Activated CD4-positive, CD25-positive, alpha-beta regulatory T cell treated with anti-CD3 and anti-CD28 coated beads, Interleukin-2, amount 50 U/mL, for 72 hours (primary cell): ENCODE measurements at regions not wholly inside any gene's neighbourhood (a gene's known extent, or its start where the extent isn't known, plus 50 kb on each side); places are given as distances from the start of the nearest gene placed in this dataset.
"Not testable (repeated sequence)": the region's sequence is repeated elsewhere in the genome, so short reads cannot be mapped to it uniquely, and the experiment has no call there.

Source experiments
- DNase-seq: peaks from one replicate; pipeline ENCODE4 v3.0.0; 2021

DNA sequence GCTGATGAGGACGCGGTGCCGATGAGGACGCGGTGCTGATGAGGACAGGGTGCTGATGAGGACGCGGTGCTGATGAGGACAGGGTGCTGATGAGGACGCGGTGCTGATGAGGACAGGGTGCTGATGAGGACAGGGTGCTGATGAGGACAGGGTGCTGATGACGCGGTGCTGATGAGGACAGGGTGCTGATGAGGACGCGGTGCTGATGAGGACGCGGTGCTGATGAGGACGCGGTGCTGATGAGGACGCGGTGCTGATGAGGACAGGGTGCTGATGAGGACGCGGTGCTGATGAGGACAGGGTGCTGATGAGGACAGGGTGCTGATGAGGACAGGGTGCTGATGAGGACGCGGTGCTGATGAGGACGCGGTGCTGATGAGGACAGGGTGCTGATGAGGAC, 399.3 kb downstream of the SMOC2 start:
- not testable (repeated sequence) for DNase-seq

DNA sequence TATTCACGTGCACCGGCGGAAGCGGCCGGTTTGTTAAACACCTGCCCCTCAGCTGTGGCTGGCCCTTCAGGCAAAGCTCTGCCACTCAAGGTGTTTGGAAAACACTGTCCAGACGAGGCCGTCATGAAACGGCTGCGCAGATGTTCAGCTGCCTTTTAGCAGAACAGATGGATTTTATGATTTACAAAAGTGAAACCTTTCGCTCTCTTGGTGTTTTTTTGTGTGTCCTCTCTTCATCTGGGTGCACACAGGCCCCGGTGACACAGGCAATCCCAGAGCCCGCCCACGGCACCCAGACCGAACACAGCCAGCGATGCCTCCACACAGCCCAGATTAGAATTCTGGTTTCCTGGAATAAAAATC, 397.0 kb downstream of the SMOC2 start:
- DNase-seq = no peak

GRCh38 chr6:168837254-168838036, 396.5 kb downstream of the SMOC2 start:
- no peak for DNase-seq

DNA sequence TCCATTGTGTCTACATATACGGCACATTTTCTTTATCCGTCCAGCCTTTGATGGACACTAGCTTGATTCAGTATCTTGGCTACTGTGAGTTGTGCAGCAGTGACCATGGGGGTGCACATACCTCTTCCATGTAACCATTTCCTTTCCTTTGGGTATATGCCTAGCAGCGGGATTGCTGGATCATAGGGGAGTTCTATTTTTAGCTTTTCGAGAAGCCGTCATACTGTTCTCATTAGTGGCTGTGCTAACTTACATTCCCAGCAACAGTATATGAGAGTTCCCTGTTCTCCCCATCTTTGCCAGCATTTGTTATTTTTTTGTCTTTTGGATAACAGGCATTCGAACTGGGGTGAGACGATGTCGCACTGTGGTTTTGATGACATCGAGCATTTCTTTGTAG, 395.0 kb downstream of the SMOC2 start:
- no peak for DNase-seq

GRCh38 chr6:168834801-168835200, 393.8 kb downstream of the SMOC2 start:
- DNase-seq = no peak

DNA sequence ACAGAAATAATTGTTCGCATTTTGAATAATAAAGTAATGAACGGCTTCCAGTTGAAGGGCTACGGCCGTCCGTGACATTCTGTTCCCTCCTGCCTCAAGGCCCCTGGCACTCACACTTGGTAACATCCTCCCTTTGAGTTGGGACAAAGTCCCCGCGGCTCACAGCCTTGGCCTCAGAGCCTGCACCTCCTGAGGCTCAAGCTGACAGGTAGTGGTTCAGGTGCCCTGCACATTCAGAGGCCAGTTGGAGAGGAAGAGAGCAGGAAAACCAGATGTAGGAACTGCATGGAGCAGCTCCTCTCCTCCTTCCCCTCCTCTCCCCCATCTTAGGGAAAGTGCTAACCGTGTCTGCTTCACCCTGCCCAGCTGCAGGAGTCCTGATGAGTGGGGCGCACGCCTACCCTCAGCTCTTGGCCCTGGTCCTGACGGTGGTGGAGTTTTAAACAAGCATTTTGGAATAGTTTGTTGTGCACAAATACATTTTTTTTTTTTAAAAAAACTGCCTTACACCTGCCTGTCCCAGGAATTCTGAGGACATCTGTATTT, 393.1 kb downstream of the SMOC2 start:
- no peak for DNase-seq

- DNase-seq = no peak
Measured at GRCh38 chr6:168828800-168829199, 387.8 kb downstream of the SMOC2 start.

- no peak for DNase-seq
Measured at GRCh38 chr6:168828035-168828434, 387.1 kb downstream of the SMOC2 start.

- no peak for DNase-seq
Measured at GRCh38 chr6:168827586-168827871, 386.5 kb downstream of the SMOC2 start.

DNA sequence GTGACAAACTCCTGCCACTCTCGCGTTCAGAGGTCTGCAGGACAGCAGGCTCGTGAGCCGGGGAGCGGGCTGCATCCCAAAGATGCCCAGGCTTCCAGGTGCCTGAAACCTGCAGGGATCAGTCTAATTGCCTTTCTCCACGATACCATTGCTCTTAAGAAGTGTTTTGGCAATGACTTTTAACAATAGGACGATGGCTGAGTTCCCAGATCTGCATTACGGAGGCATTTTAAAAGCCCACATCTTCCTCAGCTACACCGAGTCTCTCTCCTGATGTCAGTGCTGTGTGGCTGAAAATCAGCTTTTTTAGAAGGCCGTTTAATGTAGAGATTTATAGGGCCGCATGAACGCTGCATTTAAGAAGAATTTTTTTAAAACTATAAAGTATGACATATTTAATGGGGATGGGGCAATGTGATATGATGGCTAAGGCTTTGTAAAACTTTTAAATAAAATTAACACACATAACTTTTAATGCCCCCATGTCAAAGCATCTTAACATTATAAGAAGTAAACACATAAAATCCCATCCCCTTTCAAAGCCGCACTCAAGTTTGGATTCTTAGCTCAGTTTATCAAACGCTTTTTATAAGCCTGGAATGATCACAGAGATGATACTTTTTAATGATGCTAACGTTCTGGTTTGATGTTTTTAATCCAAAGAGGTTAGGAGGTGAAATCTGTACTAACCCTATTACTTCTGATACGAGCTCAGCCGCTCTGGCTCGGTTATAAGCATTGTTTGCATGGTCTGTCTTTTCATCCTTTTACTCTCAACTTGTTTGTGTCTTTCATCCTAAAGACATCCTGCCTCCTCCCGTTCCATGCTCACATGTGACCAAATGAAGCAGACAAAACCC, 386.0 kb downstream of the SMOC2 start:
- DNase-seq = no peak

GRCh38 chr6:168826078-168826390, 385.1 kb downstream of the SMOC2 start:
- no peak for DNase-seq

- no peak for DNase-seq
Measured at GRCh38 chr6:168825226-168826077, 384.5 kb downstream of the SMOC2 start.

DNA sequence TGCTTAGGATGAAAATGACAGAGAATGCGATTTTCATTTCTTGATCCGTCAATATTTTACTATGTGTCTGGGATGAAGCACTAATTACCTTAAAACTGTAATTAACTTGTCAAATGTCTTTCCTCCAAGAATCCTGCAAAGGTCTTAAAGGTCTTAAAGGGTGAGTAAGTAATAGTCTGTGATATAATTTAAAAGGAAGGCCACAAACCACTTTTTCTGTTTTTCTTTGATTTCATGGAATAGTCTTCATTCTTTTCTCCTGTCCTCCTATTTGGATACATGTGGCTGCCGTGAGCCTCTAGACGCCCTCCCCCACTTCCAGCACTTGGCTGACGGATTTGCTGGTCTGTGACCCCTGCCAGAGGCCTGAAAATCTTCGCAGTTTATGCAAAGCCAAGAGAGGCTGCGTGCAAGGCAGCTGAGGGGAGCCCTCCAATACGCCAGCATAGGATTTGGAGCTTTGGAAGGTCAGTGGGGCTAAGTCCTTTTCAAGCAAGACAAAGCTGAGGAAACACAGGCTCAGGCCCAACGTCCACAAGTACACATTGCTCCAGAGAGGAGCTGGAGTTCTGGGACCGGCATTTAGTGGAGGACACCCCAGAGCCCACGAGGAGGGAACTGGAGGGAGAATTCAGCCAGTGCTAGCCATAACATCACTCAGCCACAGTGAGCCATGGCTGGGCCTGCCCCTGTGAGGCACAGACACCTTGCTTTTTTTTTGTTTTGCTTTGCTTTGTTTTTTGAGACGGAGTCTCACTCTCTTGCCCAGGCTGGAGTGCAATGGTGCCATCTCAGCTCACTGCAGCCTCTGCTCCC, 382.6 kb downstream of the SMOC2 start:
- no peak for DNase-seq

DNA sequence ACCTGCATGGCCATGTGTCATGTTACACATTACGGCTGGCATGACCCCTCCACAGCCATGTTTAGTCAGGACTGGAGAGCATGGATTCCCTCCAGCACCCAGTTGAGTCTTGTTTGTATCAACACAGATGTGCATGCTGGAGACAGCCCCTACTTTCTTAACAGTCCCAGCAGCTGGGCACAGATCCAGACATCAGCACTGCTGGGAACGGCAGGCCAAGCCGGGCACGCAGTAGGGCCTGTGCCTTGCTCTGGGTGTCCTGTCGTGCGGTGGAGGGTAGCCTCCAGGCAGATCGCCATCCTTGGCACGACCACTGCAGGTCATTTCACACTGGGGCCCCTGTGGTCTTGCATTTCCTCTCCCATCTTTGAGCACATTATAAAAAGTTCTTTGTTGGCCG, 381.4 kb downstream of the SMOC2 start:
- DNase-seq = no peak

GRCh38 chr6:168819546-168819945, 378.6 kb downstream of the SMOC2 start:
- DNase-seq = no peak

GRCh38 chr6:168817558-168818159, 376.7 kb downstream of the SMOC2 start:
- no peak for DNase-seq

DNA sequence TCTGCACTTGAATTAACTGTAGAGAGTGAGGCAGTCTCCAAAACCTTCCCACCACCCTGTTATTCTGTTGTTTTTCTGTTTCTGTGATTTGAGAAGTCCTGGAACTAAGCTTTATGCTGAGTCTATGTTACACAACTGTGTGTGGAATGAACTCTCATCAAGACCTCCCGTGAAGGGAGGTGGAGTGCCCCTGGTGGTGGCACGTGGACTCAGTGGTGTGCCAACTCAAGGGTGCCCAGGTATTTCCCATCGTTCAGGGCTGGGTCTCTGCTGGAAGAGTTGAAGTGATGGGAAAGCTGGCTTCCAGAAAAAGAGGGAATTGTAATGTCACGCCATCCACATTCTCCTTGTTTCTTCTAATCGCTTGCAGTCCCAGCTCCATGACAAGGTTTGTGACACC, 374.2 kb downstream of the SMOC2 start:
- DNase-seq = no peak

GRCh38 chr6:168808232-168808631, 367.2 kb downstream of the SMOC2 start:
- no peak for DNase-seq

DNA sequence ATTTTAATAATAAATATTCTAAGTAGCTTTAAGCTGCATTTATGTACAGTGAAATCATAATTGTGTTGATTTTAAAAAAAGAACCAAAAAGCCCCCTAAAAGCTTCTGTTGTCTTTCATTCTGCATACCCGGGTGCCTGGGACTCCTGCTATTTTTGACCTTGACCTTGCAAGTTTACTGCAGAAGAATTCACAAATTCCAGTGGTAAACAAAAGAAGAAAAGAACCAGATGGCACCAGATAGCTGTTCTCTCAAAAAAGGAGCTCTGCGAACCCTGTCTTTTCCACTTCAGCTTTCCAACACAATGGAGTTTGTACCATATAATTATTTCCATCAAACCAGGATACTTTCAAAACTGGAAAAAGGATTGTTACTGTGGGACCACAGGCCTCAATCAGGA, 363.3 kb downstream of the SMOC2 start:
- no peak for DNase-seq

GRCh38 chr6:168803874-168804273, 362.9 kb downstream of the SMOC2 start:
- DNase-seq = no peak

- DNase-seq = no peak
Measured at GRCh38 chr6:168799067-168799466, 358.1 kb downstream of the SMOC2 start.

DNA sequence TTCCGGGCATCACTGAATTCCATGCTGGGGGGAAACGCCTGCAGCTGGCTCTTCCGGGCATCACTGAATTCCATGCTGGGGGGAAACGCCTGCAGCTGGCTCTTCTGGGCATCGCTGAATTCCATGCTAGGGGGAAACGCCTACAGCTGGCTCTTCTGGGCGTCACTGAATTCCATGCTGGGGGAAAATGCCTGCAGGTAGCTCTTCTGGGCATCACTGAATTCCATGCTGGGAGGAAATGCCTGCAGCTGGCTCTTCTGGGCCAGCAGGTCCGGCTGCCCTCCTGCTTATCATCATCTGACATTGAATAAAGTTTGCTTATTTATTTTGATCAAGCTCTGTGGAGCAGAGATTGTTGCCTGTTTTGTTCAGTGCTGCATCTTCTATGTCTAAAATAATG, 355.1 kb downstream of the SMOC2 start:
- DNase-seq = no peak
